SU-DHL-6 (cell line): ENCODE measurements at regions not wholly inside any gene's neighbourhood (a gene's known extent, or its start where the extent isn't known, plus 50 kb on each side); places are given as distances from the start of the nearest gene placed in this dataset.

Experiments
- H2AFZ ChIP-seq: fragments of 200-600 bp; sonication (generic); 2 replicates; pipeline ENCODE4 v1.6.1; 2014; ENCODE audit warnings: low read depth, mild to moderate bottlenecking, moderate library complexity, mixed read lengths, antibody characterized with exemption, low read length; ENCODE audit not compliant: severe bottlenecking
- H3F3A ChIP-seq: fragments of 200-600 bp; shearing (Covaris generic); 2 replicates; pipeline ENCODE4 v1.6.0; 2016; ENCODE audit warnings: antibody characterized with exemption, mild to moderate bottlenecking; ENCODE audit not compliant: insufficient read depth
- H3K27ac ChIP-seq: fragments of 200-600 bp; sonication (generic); 2 replicates; pipeline ENCODE4 v1.5.1; 2016; ENCODE audit warnings: low read depth, mild to moderate bottlenecking, low read length, moderate library complexity, mixed read lengths
- H3K27me3 ChIP-seq: fragments of 200-600 bp; sonication (generic), shearing (Covaris generic); 2 replicates; pipeline ENCODE4 v1.6.0; 2014; ENCODE audit warnings: mild to moderate bottlenecking, low read length
- H3K36me3 ChIP-seq: fragments of 200-600 bp; sonication (generic); 2 replicates; pipeline ENCODE4 v1.6.1; 2014; ENCODE audit warnings: mild to moderate bottlenecking, low read length, mixed read lengths
- H3K4me2 ChIP-seq: fragments of 300-600, 200-600 bp; shearing (Covaris generic), sonication (generic); 2 replicates; pipeline ENCODE4 v1.6.0; 2014; ENCODE audit warnings: low read length, low read depth, mild to moderate bottlenecking; ENCODE audit not compliant: poor library complexity, severe bottlenecking
- H3K4me3 ChIP-seq: fragments of 200-600 bp; sonication (generic); 2 replicates; pipeline ENCODE4 v1.5.1; 2014; ENCODE audit warnings: antibody characterized with exemption, low read length, mild to moderate bottlenecking, mixed read lengths; ENCODE audit not compliant: insufficient read depth, poor library complexity, severe bottlenecking
- H3K79me2 ChIP-seq: fragments of 200-600 bp; sonication (generic); 2 replicates; pipeline ENCODE4 v1.6.1; 2014; ENCODE audit warnings: mild to moderate bottlenecking, low read length, moderate library complexity; ENCODE audit not compliant: insufficient read depth
- H3K9ac ChIP-seq: fragments of 200-600 bp; sonication (generic); 2 replicates; pipeline ENCODE4 v1.7.0; 2014; ENCODE audit warnings: mild to moderate bottlenecking, low read length
- H3K9me2 ChIP-seq: fragments of 200-600 bp; sonication (generic); replicated peaks from 2 replicates; pipeline ENCODE4 v1.6.1; 2014; ENCODE audit warnings: low read length; ENCODE audit not compliant: insufficient read depth
- H3K9me3 ChIP-seq: fragments of 200-600 bp; sonication (generic); 2 replicates; pipeline ENCODE4 v1.6.1; 2014; ENCODE audit warnings: low read length, mixed read lengths; ENCODE audit not compliant: insufficient read depth
- H4K20me1 ChIP-seq: fragments of 200-600 bp; sonication (generic); 2 replicates; pipeline ENCODE4 v1.6.1; 2014; ENCODE audit warnings: low read depth, mild to moderate bottlenecking, antibody characterized with exemption, low read length, moderate library complexity, mixed read lengths
- CTCF ChIP-seq: fragments of 200-600 bp; sonication (generic); IDR thresholded peaks from one replicate; pipeline ENCODE4 v1.5.1; 2017; ENCODE audit warnings: antibody characterized with exemption, mild to moderate bottlenecking, low read length, moderate library complexity; ENCODE audit not compliant: insufficient read depth, poor library complexity, severe bottlenecking
- EZH2phosphoT487 ChIP-seq: fragments of 200-600 bp; sonication (generic), shearing (Covaris generic); conservative IDR thresholded peaks from 2 replicates; pipeline ENCODE4 v1.6.1; 2018; ENCODE audit warnings: mild to moderate bottlenecking, antibody characterized with exemption, low read length, moderate library complexity, mixed read lengths

- TF ChIP-seq EZH2phosphoT487 (no peak), CTCF (no peak)
- no peak overlapping the region for H3K4me3 ChIP-seq
- H3K9ac ChIP-seq = no peak overlapping the region
- H3K27ac ChIP-seq = no peak overlapping the region
- no peak overlapping the region for H2AFZ ChIP-seq
- no peaks in the 10 kb centered on the region for H3F3A ChIP-seq
- no peak overlapping the region for H3K4me2 ChIP-seq
- H4K20me1 ChIP-seq = no peaks in the 10 kb centered on the region
- H3K36me3 ChIP-seq = no peaks in the 10 kb centered on the region
- no peaks in the 10 kb centered on the region for H3K27me3 ChIP-seq
- H3K9me3 ChIP-seq = no peaks in the 10 kb centered on the region
- H3K9me2 ChIP-seq = no peaks in the 10 kb centered on the region
- H3K79me2 ChIP-seq = no peaks in the 10 kb centered on the region
Measured at GRCh38 chr4:167602157-167602556, 367.9 kb upstream of the SPOCK3 start.

GRCh38 chr4:167606551-167606950, 372.3 kb upstream of the SPOCK3 start:
- TF ChIP-seq CTCF (no peak), EZH2phosphoT487 (no peak)
- no peaks in the 10 kb centered on the region for H4K20me1 ChIP-seq
- no peaks in the 10 kb centered on the region for H3F3A ChIP-seq
- H3K4me3 ChIP-seq = no peak overlapping the region
- no peaks in the 10 kb centered on the region for H3K27me3 ChIP-seq
- no peaks in the 10 kb centered on the region for H3K79me2 ChIP-seq
- no peaks in the 10 kb centered on the region for H3K9me3 ChIP-seq
- H3K36me3 ChIP-seq = no peaks in the 10 kb centered on the region
- no peak overlapping the region for H3K9ac ChIP-seq
- no peaks in the 10 kb centered on the region for H3K9me2 ChIP-seq
- H2AFZ ChIP-seq = no peak overlapping the region
- no peak overlapping the region for H3K4me2 ChIP-seq
- no peak overlapping the region for H3K27ac ChIP-seq

GRCh38 chr4:167613381-167613780, 379.1 kb upstream of the SPOCK3 start:
- Histone ChIP-seq H3K9me2 (0 out of 2 replicates have a peak, but pooled peaks cover 3% of the 10 kb centered on the region), H3K27me3 (no peaks in the 10 kb centered on the region), H3K9me3 (no peaks in the 10 kb centered on the region), H2AFZ (no peak overlapping the region), H3K4me2 (no peak overlapping the region), H3K4me3 (no peak overlapping the region), H3K79me2 (no peaks in the 10 kb centered on the region), H3K36me3 (no peaks in the 10 kb centered on the region), H3F3A (no peaks in the 10 kb centered on the region), H3K27ac (no peak overlapping the region), H4K20me1 (no peaks in the 10 kb centered on the region), H3K9ac (no peak overlapping the region)
- no peak for TF ChIP-seq CTCF

GRCh38 chr4:167614866-167615265, 380.6 kb upstream of the SPOCK3 start:
- Histone ChIP-seq H4K20me1 (no peaks in the 10 kb centered on the region), H3K36me3 (no peaks in the 10 kb centered on the region), H3K4me2 (no peak overlapping the region), H3F3A (no peaks in the 10 kb centered on the region), H3K9ac (no peak overlapping the region), H3K9me3 (no peaks in the 10 kb centered on the region), H3K79me2 (no peaks in the 10 kb centered on the region), H3K4me3 (no peak overlapping the region), H3K9me2 (0 out of 2 replicates have a peak, but pooled peaks cover 3% of the 10 kb centered on the region), H3K27ac (no peak overlapping the region), H3K27me3 (no peaks in the 10 kb centered on the region), H2AFZ (no peak overlapping the region)
- TF ChIP-seq CTCF (no peak), EZH2phosphoT487 (no peak)
